HL-60 (cell line): ENCODE measurements at regions not wholly inside any gene's neighbourhood (a gene's known extent, or its start where the extent isn't known, plus 50 kb on each side); places are given as distances from the start of the nearest gene placed in this dataset.

Experiments
- GABPA ChIP-seq: IDR thresholded peaks from 2 replicates; pipeline ENCODE4 v1.6.1; 2012; ENCODE audit warnings: low read depth
- POLR2AphosphoS5 ChIP-seq: IDR thresholded peaks from 2 replicates; pipeline ENCODE4 v1.6.1; 2012; ENCODE audit warnings: low read depth
- REST ChIP-seq: IDR thresholded peaks from 2 replicates; pipeline ENCODE4 v1.6.1; 2012; ENCODE audit warnings: low read depth; ENCODE audit not compliant: insufficient replicate concordance
- TF ChIP-seq, protein P1 (sequence below): IDR thresholded peaks from one replicate; pipeline ENCODE4 v1.5.1; 2011; ENCODE audit warnings: low read length, control low read depth, inconsistent platforms; ENCODE audit not compliant: insufficient read depth

DNA sequence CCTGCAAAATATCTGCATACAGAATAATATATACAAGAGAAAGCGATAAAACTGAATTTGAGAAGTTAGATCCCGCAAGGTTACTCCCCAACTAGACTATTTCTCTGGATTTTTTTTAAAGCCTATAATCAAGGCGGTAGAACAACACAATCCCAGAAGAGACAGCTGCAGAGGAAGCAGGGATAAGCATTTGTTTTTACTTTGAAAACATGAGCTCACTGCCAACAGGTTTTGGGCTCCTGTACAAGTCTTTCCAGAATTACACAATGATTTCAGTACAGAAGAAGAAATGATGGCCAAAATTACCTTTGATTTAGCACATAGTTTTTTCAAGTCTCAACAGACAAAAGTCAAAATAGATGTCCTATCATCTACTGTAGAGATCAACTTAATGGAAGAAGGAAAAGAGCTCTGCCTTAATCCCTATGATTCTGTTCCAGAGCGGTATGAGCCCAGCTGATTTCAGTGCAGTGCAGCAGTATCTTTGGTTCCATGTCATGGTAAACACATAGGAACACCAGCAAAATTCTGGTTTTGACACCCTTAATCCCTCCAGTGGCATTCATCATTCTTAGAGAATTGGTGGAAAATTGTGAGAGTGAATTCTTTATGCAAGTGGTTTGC is 304.3 kb downstream of the HDGFL1 start:
- TF ChIP-seq, protein P1, sequence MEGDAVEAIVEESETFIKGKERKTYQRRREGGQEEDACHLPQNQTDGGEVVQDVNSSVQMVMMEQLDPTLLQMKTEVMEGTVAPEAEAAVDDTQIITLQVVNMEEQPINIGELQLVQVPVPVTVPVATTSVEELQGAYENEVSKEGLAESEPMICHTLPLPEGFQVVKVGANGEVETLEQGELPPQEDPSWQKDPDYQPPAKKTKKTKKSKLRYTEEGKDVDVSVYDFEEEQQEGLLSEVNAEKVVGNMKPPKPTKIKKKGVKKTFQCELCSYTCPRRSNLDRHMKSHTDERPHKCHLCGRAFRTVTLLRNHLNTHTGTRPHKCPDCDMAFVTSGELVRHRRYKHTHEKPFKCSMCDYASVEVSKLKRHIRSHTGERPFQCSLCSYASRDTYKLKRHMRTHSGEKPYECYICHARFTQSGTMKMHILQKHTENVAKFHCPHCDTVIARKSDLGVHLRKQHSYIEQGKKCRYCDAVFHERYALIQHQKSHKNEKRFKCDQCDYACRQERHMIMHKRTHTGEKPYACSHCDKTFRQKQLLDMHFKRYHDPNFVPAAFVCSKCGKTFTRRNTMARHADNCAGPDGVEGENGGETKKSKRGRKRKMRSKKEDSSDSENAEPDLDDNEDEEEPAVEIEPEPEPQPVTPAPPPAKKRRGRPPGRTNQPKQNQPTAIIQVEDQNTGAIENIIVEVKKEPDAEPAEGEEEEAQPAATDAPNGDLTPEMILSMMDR: no peak
- TF ChIP-seq REST (no peak), GABPA (no peak), POLR2AphosphoS5 (no peak)
